ENCODE measurements at regions not wholly inside any gene's neighbourhood (a gene's known extent, or its start where the extent isn't known, plus 50 kb on each side); places are given as distances from the start of the nearest gene placed in this dataset.

- intact Hi-C loops (cut with micrococcal nuclease): no loop called here
- no peak overlapping the region for H3K4me3 ChIP-seq (ENCODE audit: low read length in 2 of 2)
- no peak for DNase-seq
- Mint-ChIP-seq H3K9me3 (peaks cover 0 to 1% (median 0%) of the 10 kb centered on the region in 8 donors), H3K36me3 (no peaks in the 10 kb centered on the region), H3K4me3 (no peak overlapping the region), H3K4me1 (no peaks in the 10 kb centered on the region), H3K27ac (no peak overlapping the region), H3K27me3 (peaks cover 15 to 23% of the 10 kb centered on the region in 2 donors)
- H3K27me3 ChIP-seq (ENCODE audit: insufficient read depth, low read length): no peaks in the 10 kb centered on the region
- POLR2A ChIA-PET (ENCODE audit: partially characterized antibody): no interaction called here
- H3K9me3 ChIP-seq (ENCODE audit: control insufficient read depth in 1 of 2, low read length in 2 of 2): no peaks in the 10 kb centered on the region
- CTCF ChIA-PET (ENCODE audit: partially characterized antibody): no interaction called here
- no peaks in the 10 kb centered on the region for H3K4me1 ChIP-seq (ENCODE audit: insufficient read depth, low read length)
- no peak overlapping the region for H3K27ac ChIP-seq (ENCODE audit: low read depth, low read length)
- no peaks in the 10 kb centered on the region for H3K36me3 ChIP-seq (ENCODE audit: insufficient read depth, low read length)
These were observed 141.4 kb upstream of the GRIK3 start for GRCh38 chr1:37175666-37176215.

- POLR2A ChIA-PET (ENCODE audit: partially characterized antibody): no interaction called here
- peak overlapping the region in 1 of 8 donors; percentile 11 for H3K4me3 Mint-ChIP-seq
- Histone ChIP-seq H3K27ac (ENCODE audit: low read depth, low read length) (no peak overlapping the region), H3K4me3 (ENCODE audit: low read length in 2 of 2) (no peak overlapping the region), H3K4me1 (ENCODE audit: insufficient read depth, low read length) (no peaks in the 10 kb centered on the region), H3K9me3 (ENCODE audit: control insufficient read depth in 1 of 2, low read length in 2 of 2) (no peaks in the 10 kb centered on the region), H3K27me3 (ENCODE audit: insufficient read depth, low read length) (no peaks in the 10 kb centered on the region), H3K36me3 (ENCODE audit: insufficient read depth, low read length) (no peaks in the 10 kb centered on the region)
- H3K9me3 Mint-ChIP-seq: peaks cover 0 to 1% (median 0%) of the 10 kb centered on the region in 8 donors
- no peaks in the 10 kb centered on the region for H3K4me1 Mint-ChIP-seq
- no peak for DNase-seq
- peaks cover 15 to 20% of the 10 kb centered on the region in 2 donors for H3K27me3 Mint-ChIP-seq
- CTCF ChIA-PET (ENCODE audit: partially characterized antibody): no interaction called here
- H3K36me3 Mint-ChIP-seq: no peaks in the 10 kb centered on the region
- H3K27ac Mint-ChIP-seq: no peak overlapping the region
- intact Hi-C loops (cut with micrococcal nuclease): no loop called here
These were observed 142.0 kb upstream of the GRIK3 start for GRCh38 chr1:37176269-37176668.

- H3K27ac Mint-ChIP-seq: no peak overlapping the region
- Histone ChIP-seq H3K4me1 (ENCODE audit: insufficient read depth, low read length) (no peaks in the 10 kb centered on the region), H3K4me3 (ENCODE audit: low read length in 2 of 2) (no peak overlapping the region), H3K27ac (ENCODE audit: low read depth, low read length) (no peak overlapping the region), H3K36me3 (ENCODE audit: insufficient read depth, low read length) (no peaks in the 10 kb centered on the region), H3K9me3 (ENCODE audit: control insufficient read depth in 1 of 2, low read length in 2 of 2) (no peaks in the 10 kb centered on the region), H3K27me3 (ENCODE audit: insufficient read depth, low read length) (no peaks in the 10 kb centered on the region)
- peaks cover 0 to 4% (median under 1%) of the 10 kb centered on the region in 8 donors for H3K9me3 Mint-ChIP-seq
- DNase-seq: no peak
- intact Hi-C loops (cut with micrococcal nuclease): no loop called here
- CTCF ChIA-PET (ENCODE audit: partially characterized antibody): no interaction called here
- POLR2A ChIA-PET (ENCODE audit: partially characterized antibody): no interaction called here
- H3K4me1 Mint-ChIP-seq: no peaks in the 10 kb centered on the region
- H3K36me3 Mint-ChIP-seq: no peaks in the 10 kb centered on the region
- H3K4me3 Mint-ChIP-seq: no peak overlapping the region
- peaks cover 20 to 28% of the 10 kb centered on the region in 2 donors for H3K27me3 Mint-ChIP-seq
These were observed 143.0 kb upstream of the GRIK3 start for GRCh38 chr1:37177230-37177864.

GRCh38 chr1:37181425-37181824, 147.1 kb upstream of the GRIK3 start:
- H3K9me3 ChIP-seq (ENCODE audit: control insufficient read depth in 1 of 2, low read length in 2 of 2): no peaks in the 10 kb centered on the region
- ChIA-PET CTCF (ENCODE audit: partially characterized antibody) (no interaction called here), POLR2A (ENCODE audit: partially characterized antibody) (no interaction called here)
- H3K27ac ChIP-seq (ENCODE audit: low read depth, low read length): no peak overlapping the region
- no peak for DNase-seq
- H3K36me3 ChIP-seq (ENCODE audit: insufficient read depth, low read length): no peaks in the 10 kb centered on the region
- Mint-ChIP-seq H3K27me3 (peaks cover 20 to 23% of the 10 kb centered on the region in 2 donors), H3K4me3 (no peak overlapping the region), H3K9me3 (peaks cover 0 to 19% (median 8%) of the 10 kb centered on the region in 8 donors), H3K4me1 (no peaks in the 10 kb centered on the region), H3K36me3 (no peaks in the 10 kb centered on the region), H3K27ac (no peak overlapping the region)
- intact Hi-C loops (cut with micrococcal nuclease): no loop called here
- no peak overlapping the region for H3K4me3 ChIP-seq (ENCODE audit: low read length in 2 of 2)
- no peaks in the 10 kb centered on the region for H3K27me3 ChIP-seq (ENCODE audit: insufficient read depth, low read length)
- H3K4me1 ChIP-seq (ENCODE audit: insufficient read depth, low read length): no peaks in the 10 kb centered on the region

- H3K27ac Mint-ChIP-seq: no peak overlapping the region
- H3K4me1 ChIP-seq (ENCODE audit: insufficient read depth, low read length): no peaks in the 10 kb centered on the region
- H3K27me3 Mint-ChIP-seq: peaks cover 18 to 23% of the 10 kb centered on the region in 2 donors
- H3K27me3 ChIP-seq (ENCODE audit: insufficient read depth, low read length): no peaks in the 10 kb centered on the region
- no peaks in the 10 kb centered on the region for H3K36me3 ChIP-seq (ENCODE audit: insufficient read depth, low read length)
- ChIA-PET CTCF (ENCODE audit: partially characterized antibody) (no interaction called here), POLR2A (ENCODE audit: partially characterized antibody) (no interaction called here)
- no peaks in the 10 kb centered on the region for H3K36me3 Mint-ChIP-seq
- no peak overlapping the region for H3K4me3 ChIP-seq (ENCODE audit: low read length in 2 of 2)
- no peaks in the 10 kb centered on the region for H3K4me1 Mint-ChIP-seq
- peaks cover 0 to 19% (median 8%) of the 10 kb centered on the region in 8 donors for H3K9me3 Mint-ChIP-seq
- H3K4me3 Mint-ChIP-seq: no peak overlapping the region
- H3K9me3 ChIP-seq (ENCODE audit: control insufficient read depth in 1 of 2, low read length in 2 of 2): no peaks in the 10 kb centered on the region
- intact Hi-C loops (cut with micrococcal nuclease): no loop called here
- no peak for DNase-seq
- no peak overlapping the region for H3K27ac ChIP-seq (ENCODE audit: low read depth, low read length)
These were observed 150.5 kb upstream of the GRIK3 start for GRCh38 chr1:37184789-37185188.

GRCh38 chr1:37186246-37186756, 152.0 kb upstream of the GRIK3 start:
- no peaks in the 10 kb centered on the region for H3K36me3 ChIP-seq (ENCODE audit: insufficient read depth, low read length)
- no peaks in the 10 kb centered on the region for H3K9me3 ChIP-seq (ENCODE audit: control insufficient read depth in 1 of 2, low read length in 2 of 2)
- H3K27ac ChIP-seq (ENCODE audit: low read depth, low read length): no peak overlapping the region
- H3K4me3 ChIP-seq (ENCODE audit: low read length in 2 of 2): no peak overlapping the region
- H3K9me3 Mint-ChIP-seq: peaks cover 0 to 19% (median 8%) of the 10 kb centered on the region in 8 donors
- H3K4me3 Mint-ChIP-seq: no peak overlapping the region
- peaks cover 20 to 25% of the 10 kb centered on the region in 2 donors for H3K27me3 Mint-ChIP-seq
- DNase-seq: no peak
- H3K27ac Mint-ChIP-seq: no peak overlapping the region
- H3K4me1 Mint-ChIP-seq: no peaks in the 10 kb centered on the region
- ChIA-PET CTCF (ENCODE audit: partially characterized antibody) (no interaction called here), POLR2A (ENCODE audit: partially characterized antibody) (no interaction called here)
- H3K27me3 ChIP-seq (ENCODE audit: insufficient read depth, low read length): no peaks in the 10 kb centered on the region
- no peaks in the 10 kb centered on the region for H3K36me3 Mint-ChIP-seq
- intact Hi-C loops (cut with micrococcal nuclease): no loop called here
- H3K4me1 ChIP-seq (ENCODE audit: insufficient read depth, low read length): no peaks in the 10 kb centered on the region

- H3K27ac Mint-ChIP-seq: no peak overlapping the region
- ChIA-PET CTCF (ENCODE audit: partially characterized antibody) (no interaction called here), POLR2A (ENCODE audit: partially characterized antibody) (no interaction called here)
- no peaks in the 10 kb centered on the region for H3K36me3 Mint-ChIP-seq
- DNase-seq: no peak
- no peak overlapping the region for H3K4me3 ChIP-seq (ENCODE audit: low read length in 2 of 2)
- no peaks in the 10 kb centered on the region for H3K27me3 ChIP-seq (ENCODE audit: insufficient read depth, low read length)
- peaks cover 13 to 17% of the 10 kb centered on the region in 2 donors for H3K27me3 Mint-ChIP-seq
- H3K4me3 Mint-ChIP-seq: no peak overlapping the region
- no peak overlapping the region for H3K27ac ChIP-seq (ENCODE audit: low read depth, low read length)
- H3K4me1 Mint-ChIP-seq: no peaks in the 10 kb centered on the region
- peaks cover 0 to 7% (median 4%) of the 10 kb centered on the region in 8 donors for H3K9me3 Mint-ChIP-seq
- H3K9me3 ChIP-seq (ENCODE audit: control insufficient read depth in 1 of 2, low read length in 2 of 2): no peaks in the 10 kb centered on the region
- intact Hi-C loops (cut with micrococcal nuclease): no loop called here
- H3K4me1 ChIP-seq (ENCODE audit: insufficient read depth, low read length): no peaks in the 10 kb centered on the region
- no peaks in the 10 kb centered on the region for H3K36me3 ChIP-seq (ENCODE audit: insufficient read depth, low read length)
These were observed 154.8 kb upstream of the GRIK3 start for GRCh38 chr1:37189111-37189510.
